ENCODE measurements at regions not wholly inside any gene's neighbourhood (a gene's known extent, or its start where the extent isn't known, plus 50 kb on each side); places are given as distances from the start of the nearest gene placed in this dataset.

- H3K27me3 Mint-ChIP-seq, result no peaks in the 10 kb centered on the region
- peaks cover 0 to 18% (median 8%) of the 10 kb centered on the region in 5 donors for H3K9me3 Mint-ChIP-seq
- H3K4me3 Mint-ChIP-seq, result no peak overlapping the region
- POLR2A ChIA-PET, result no interaction called here
- no peaks in the 10 kb centered on the region for H3K9me3 ChIP-seq (ENCODE audit: low read length)
- CTCF ChIA-PET, result no interaction called here
- no peak overlapping the region for H3K27ac Mint-ChIP-seq
- H3K4me1 Mint-ChIP-seq, result no peaks in the 10 kb centered on the region
- H3K4me1 ChIP-seq (ENCODE audit: insufficient read depth, low read length), result no peaks in the 10 kb centered on the region
- no peak for DNase-seq
- H3K27me3 ChIP-seq (ENCODE audit: insufficient read depth, low read length, poor library complexity, severe bottlenecking), result no peaks in the 10 kb centered on the region
- H3K4me3 ChIP-seq (ENCODE audit: low read length), result no peak overlapping the region
- H3K36me3 Mint-ChIP-seq, result no peaks in the 10 kb centered on the region
- H3K27ac ChIP-seq (ENCODE audit: low read depth, low read length), result no peak overlapping the region
- H3K36me3 ChIP-seq (ENCODE audit: insufficient read depth, low read length), result no peaks in the 10 kb centered on the region
These were observed 620.7 kb downstream of the RBFOX1 start for GRCh38 chr16:7953360-7953759.

- CTCF ChIA-PET, result no interaction called here
- Mint-ChIP-seq H3K4me1 (no peaks in the 10 kb centered on the region), H3K9me3 (peaks cover 2 to 25% (median 13%) of the 10 kb centered on the region in 5 donors), H3K36me3 (no peaks in the 10 kb centered on the region), H3K27ac (no peak overlapping the region), H3K4me3 (no peak overlapping the region), H3K27me3 (no peaks in the 10 kb centered on the region)
- no peak for DNase-seq
- Histone ChIP-seq H3K9me3 (ENCODE audit: low read length) (no peaks in the 10 kb centered on the region), H3K27ac (ENCODE audit: low read depth, low read length) (no peak overlapping the region), H3K4me1 (ENCODE audit: insufficient read depth, low read length) (no peaks in the 10 kb centered on the region), H3K4me3 (ENCODE audit: low read length) (no peak overlapping the region), H3K36me3 (ENCODE audit: insufficient read depth, low read length) (no peaks in the 10 kb centered on the region), H3K27me3 (ENCODE audit: insufficient read depth, low read length, poor library complexity, severe bottlenecking) (no peaks in the 10 kb centered on the region)
- POLR2A ChIA-PET, result no interaction called here
These were observed 613.5 kb downstream of the RBFOX1 start for GRCh38 chr16:7946142-7946541.

- Mint-ChIP-seq H3K4me3 (no peak overlapping the region), H3K27me3 (no peaks in the 10 kb centered on the region), H3K36me3 (no peaks in the 10 kb centered on the region), H3K27ac (no peak overlapping the region), H3K9me3 (peaks cover 5 to 16% (median 11%) of the 10 kb centered on the region in 5 donors), H3K4me1 (no peaks in the 10 kb centered on the region)
- no peak for DNase-seq
- H3K4me1 ChIP-seq (ENCODE audit: insufficient read depth, low read length), result no peaks in the 10 kb centered on the region
- no peaks in the 10 kb centered on the region for H3K27me3 ChIP-seq (ENCODE audit: insufficient read depth, low read length, poor library complexity, severe bottlenecking)
- H3K9me3 ChIP-seq (ENCODE audit: low read length), result no peaks in the 10 kb centered on the region
- POLR2A ChIA-PET, result no interaction called here
- H3K27ac ChIP-seq (ENCODE audit: low read depth, low read length), result no peak overlapping the region
- CTCF ChIA-PET, result no interaction called here
- no peak overlapping the region for H3K4me3 ChIP-seq (ENCODE audit: low read length)
- H3K36me3 ChIP-seq (ENCODE audit: insufficient read depth, low read length), result no peaks in the 10 kb centered on the region
These were observed 605.5 kb downstream of the RBFOX1 start for GRCh38 chr16:7938175-7938574.

GRCh38 chr16:7921345-7921744 lies 588.7 kb downstream of the RBFOX1 start:
- Mint-ChIP-seq H3K4me1 (no peaks in the 10 kb centered on the region), H3K9me3 (peaks cover 4 to 30% (median 19%) of the 10 kb centered on the region in 5 donors), H3K27ac (no peak overlapping the region), H3K27me3 (no peaks in the 10 kb centered on the region), H3K36me3 (no peaks in the 10 kb centered on the region), H3K4me3 (no peak overlapping the region)
- H3K36me3 ChIP-seq (ENCODE audit: insufficient read depth, low read length), result no peaks in the 10 kb centered on the region
- H3K27me3 ChIP-seq (ENCODE audit: insufficient read depth, low read length, poor library complexity, severe bottlenecking), result no peaks in the 10 kb centered on the region
- H3K9me3 ChIP-seq (ENCODE audit: low read length), result no peaks in the 10 kb centered on the region
- DNase-seq, result no peak
- H3K27ac ChIP-seq (ENCODE audit: low read depth, low read length), result no peak overlapping the region
- ChIA-PET POLR2A (no interaction called here), CTCF (no interaction called here)
- no peak overlapping the region for H3K4me3 ChIP-seq (ENCODE audit: low read length)
- no peaks in the 10 kb centered on the region for H3K4me1 ChIP-seq (ENCODE audit: insufficient read depth, low read length)

- ChIA-PET CTCF (no interaction called here), POLR2A (no interaction called here)
- Mint-ChIP-seq H3K4me1 (no peaks in the 10 kb centered on the region), H3K36me3 (no peaks in the 10 kb centered on the region), H3K9me3 (peaks cover 4 to 31% (median 19%) of the 10 kb centered on the region in 5 donors), H3K27ac (no peak overlapping the region), H3K4me3 (no peak overlapping the region), H3K27me3 (no peaks in the 10 kb centered on the region)
- no peak overlapping the region for H3K27ac ChIP-seq (ENCODE audit: low read depth, low read length)
- no peaks in the 10 kb centered on the region for H3K9me3 ChIP-seq (ENCODE audit: low read length)
- no peak overlapping the region for H3K4me3 ChIP-seq (ENCODE audit: low read length)
- no peaks in the 10 kb centered on the region for H3K4me1 ChIP-seq (ENCODE audit: insufficient read depth, low read length)
- no peak for DNase-seq
- H3K27me3 ChIP-seq (ENCODE audit: insufficient read depth, low read length, poor library complexity, severe bottlenecking), result no peaks in the 10 kb centered on the region
- H3K36me3 ChIP-seq (ENCODE audit: insufficient read depth, low read length), result no peaks in the 10 kb centered on the region
These were observed 587.1 kb downstream of the RBFOX1 start for GRCh38 chr16:7919782-7920181.

- no peaks in the 10 kb centered on the region for H3K27me3 Mint-ChIP-seq
- ChIA-PET CTCF (no interaction called here), POLR2A (no interaction called here)
- Histone ChIP-seq H3K4me3 (ENCODE audit: low read length) (no peak overlapping the region), H3K4me1 (ENCODE audit: insufficient read depth, low read length) (no peaks in the 10 kb centered on the region), H3K9me3 (ENCODE audit: low read length) (no peaks in the 10 kb centered on the region), H3K27ac (ENCODE audit: low read depth, low read length) (no peak overlapping the region), H3K36me3 (ENCODE audit: insufficient read depth, low read length) (no peaks in the 10 kb centered on the region), H3K27me3 (ENCODE audit: insufficient read depth, low read length, poor library complexity, severe bottlenecking) (no peaks in the 10 kb centered on the region)
- H3K36me3 Mint-ChIP-seq, result no peaks in the 10 kb centered on the region
- no peak overlapping the region for H3K4me3 Mint-ChIP-seq
- no peaks in the 10 kb centered on the region for H3K4me1 Mint-ChIP-seq
- H3K27ac Mint-ChIP-seq, result no peak overlapping the region
- H3K9me3 Mint-ChIP-seq, result peaks cover 0 to 17% (median 10%) of the 10 kb centered on the region in 5 donors
- no peak for DNase-seq
These were observed 582.1 kb downstream of the RBFOX1 start for GRCh38 chr16:7914748-7915147.

- Mint-ChIP-seq H3K27ac (no peak overlapping the region), H3K36me3 (no peaks in the 10 kb centered on the region), H3K27me3 (no peaks in the 10 kb centered on the region), H3K4me3 (no peak overlapping the region), H3K4me1 (no peaks in the 10 kb centered on the region), H3K9me3 (peaks cover 0 to 14% (median 11%) of the 10 kb centered on the region in 5 donors)
- no peaks in the 10 kb centered on the region for H3K36me3 ChIP-seq (ENCODE audit: insufficient read depth, low read length)
- no peaks in the 10 kb centered on the region for H3K9me3 ChIP-seq (ENCODE audit: low read length)
- H3K4me3 ChIP-seq (ENCODE audit: low read length), result no peak overlapping the region
- CTCF ChIA-PET, result no interaction called here
- DNase-seq, result no peak
- POLR2A ChIA-PET, result no interaction called here
- no peaks in the 10 kb centered on the region for H3K27me3 ChIP-seq (ENCODE audit: insufficient read depth, low read length, poor library complexity, severe bottlenecking)
- no peak overlapping the region for H3K27ac ChIP-seq (ENCODE audit: low read depth, low read length)
- H3K4me1 ChIP-seq (ENCODE audit: insufficient read depth, low read length), result no peaks in the 10 kb centered on the region
These were observed 579.5 kb downstream of the RBFOX1 start for GRCh38 chr16:7912132-7912531.

- H3K27ac Mint-ChIP-seq, result no peak overlapping the region
- Histone ChIP-seq H3K4me3 (ENCODE audit: low read length) (no peak overlapping the region), H3K27me3 (ENCODE audit: insufficient read depth, low read length, poor library complexity, severe bottlenecking) (no peaks in the 10 kb centered on the region), H3K36me3 (ENCODE audit: insufficient read depth, low read length) (no peaks in the 10 kb centered on the region), H3K9me3 (ENCODE audit: low read length) (no peaks in the 10 kb centered on the region), H3K27ac (ENCODE audit: low read depth, low read length) (no peak overlapping the region), H3K4me1 (ENCODE audit: insufficient read depth, low read length) (no peaks in the 10 kb centered on the region)
- ChIA-PET POLR2A (no interaction called here), CTCF (no interaction called here)
- H3K36me3 Mint-ChIP-seq, result no peaks in the 10 kb centered on the region
- no peak overlapping the region for H3K4me3 Mint-ChIP-seq
- H3K4me1 Mint-ChIP-seq, result no peaks in the 10 kb centered on the region
- H3K9me3 Mint-ChIP-seq, result peaks cover 0 to 12% (median 8%) of the 10 kb centered on the region in 5 donors
- no peak for DNase-seq
- H3K27me3 Mint-ChIP-seq, result no peaks in the 10 kb centered on the region
These were observed 577.5 kb downstream of the RBFOX1 start for GRCh38 chr16:7910116-7910515.

GRCh38 chr16:7888411-7888810 lies 555.8 kb downstream of the RBFOX1 start:
- Mint-ChIP-seq H3K36me3 (no peaks in the 10 kb centered on the region), H3K27me3 (peaks cover 0 to 1% of the 10 kb centered on the region in 2 donors), H3K27ac (no peak overlapping the region), H3K9me3 (peaks cover 3 to 13% (median 4%) of the 10 kb centered on the region in 5 donors), H3K4me1 (no peaks in the 10 kb centered on the region), H3K4me3 (no peak overlapping the region)
- H3K4me1 ChIP-seq (ENCODE audit: insufficient read depth, low read length), result no peaks in the 10 kb centered on the region
- H3K9me3 ChIP-seq (ENCODE audit: low read length), result no peaks in the 10 kb centered on the region
- DNase-seq, result no peak
- no peak overlapping the region for H3K4me3 ChIP-seq (ENCODE audit: low read length)
- POLR2A ChIA-PET, result no interaction called here
- H3K27me3 ChIP-seq (ENCODE audit: insufficient read depth, low read length, poor library complexity, severe bottlenecking), result no peaks in the 10 kb centered on the region
- no peaks in the 10 kb centered on the region for H3K36me3 ChIP-seq (ENCODE audit: insufficient read depth, low read length)
- no peak overlapping the region for H3K27ac ChIP-seq (ENCODE audit: low read depth, low read length)
- CTCF ChIA-PET, result no interaction called here

All from CD8-positive, alpha-beta memory T cell (primary cell).